H1 (cell line): ENCODE measurements at regions not wholly inside any gene's neighbourhood (a gene's known extent, or its start where the extent isn't known, plus 50 kb on each side); places are given as distances from the start of the nearest gene placed in this dataset.

Experiments
- CTCF ChIA-PET: fragments of 300-600 bp; sonication (Branson Sonifier 250); formaldehyde crosslinking; loops from one replicate; lab custom pipeline; 2021; ENCODE audit not compliant: partially characterized antibody; lab: Charles Lee
- POLR2A ChIA-PET: fragments of 300-600 bp; sonication (Branson Sonifier 250); formaldehyde crosslinking; loops from one replicate; lab custom pipeline; 2021; ENCODE audit warnings: inconsistent platforms; ENCODE audit not compliant: partially characterized antibody; lab: Charles Lee
- DNase-seq, 2 experiments: peaks; one replicate each; pipeline versions ENCODE4 v3.0.0 to v3.0.0-alpha.2; 2010 to 2022; ENCODE audit warnings: low spot score in 2 of 2, low read depth in 1 of 2, mixed read lengths in 1 of 2
- FAIRE-seq: peaks from 2 replicates; lab custom pipeline; 2011; peaks lifted over from hg19 to GRCh38; lab: Jason Lieb, UNC
- H2AFZ ChIP-seq: 2 replicates; pipeline ENCODE4 v1.8.1; 2012; ENCODE audit warnings: low read length, inconsistent platforms
- H2AK5ac ChIP-seq: 2 replicates; pipeline ENCODE4 v1.6.1; 2013; ENCODE audit warnings: low read depth, low read length
- H2BK120ac ChIP-seq: replicated peaks from 2 replicates; pipeline ENCODE3; 2013; ENCODE audit warnings: low read depth, low read length, inconsistent platforms
- H2BK12ac ChIP-seq: 2 replicates; pipeline ENCODE4 v1.6.1; 2013; ENCODE audit warnings: low read depth, low read length
- H2BK15ac ChIP-seq: 2 replicates; pipeline ENCODE4 v1.6.1; 2013; ENCODE audit warnings: low read length
- H2BK20ac ChIP-seq: 2 replicates; pipeline ENCODE4 v1.6.1; 2013; ENCODE audit warnings: low read length
- H2BK5ac ChIP-seq: 2 replicates; pipeline ENCODE4 v1.6.1; 2013; ENCODE audit warnings: low read depth, low read length
- H3K14ac ChIP-seq: 2 replicates; pipeline ENCODE4 v1.6.1; 2013; ENCODE audit warnings: inconsistent platforms; ENCODE audit not compliant: insufficient read length
- H3K18ac ChIP-seq: 2 replicates; pipeline ENCODE4 v1.6.1; 2013; ENCODE audit warnings: low read length; ENCODE audit errors: extremely low read depth
- H3K23ac ChIP-seq: 2 replicates; pipeline ENCODE4 v1.6.1; 2013; ENCODE audit warnings: inconsistent platforms; ENCODE audit not compliant: insufficient read length
- H3K23me2 ChIP-seq: 2 replicates; pipeline ENCODE4 v1.6.1; 2013; ENCODE audit warnings: low read depth, low read length
- H3K27ac ChIP-seq: 2 replicates; pipeline ENCODE4 v1.6.1; 2011; ENCODE audit warnings: low read depth, low read length, inconsistent platforms
- H3K27me3 ChIP-seq, 4 experiments: replicated peaks in 1 of 4; 1 replicate in 1 of 4; 2 replicates in 3 of 4; pipeline versions ENCODE4 v1.6.1 to v1.8.1; 2011 to 2013; ENCODE audit warnings: low read length in 3 of 4, mild to moderate bottlenecking in 3 of 4, inconsistent platforms in 2 of 4, mixed read lengths in 2 of 4, moderate library complexity in 1 of 4; ENCODE audit not compliant: control insufficient read depth in 3 of 4, insufficient read depth in 3 of 4; ENCODE audit errors: extremely low read depth in 1 of 4
- H3K36me3 ChIP-seq, 4 experiments: 2 replicates each; pipeline versions ENCODE4 v1.6.1 to v1.8.1; 2011 to 2013; ENCODE audit warnings: mild to moderate bottlenecking in 4 of 4, low read length in 3 of 4, moderate library complexity in 2 of 4, control low read depth in 1 of 4, inconsistent platforms in 1 of 4; ENCODE audit not compliant: insufficient read depth in 4 of 4, control insufficient read depth in 2 of 4
- H3K4ac ChIP-seq: replicated peaks from 2 replicates; pipeline ENCODE3; 2013; ENCODE audit warnings: low read length, low read depth, mixed read lengths, inconsistent platforms; ENCODE audit not compliant: insufficient read length
- H3K4me1 ChIP-seq, 4 experiments: replicated peaks in 1 of 4; 1 replicate in 1 of 4; 2 replicates in 3 of 4; pipeline versions ENCODE4 v1.6.1 to v1.8.1; 2011 to 2013; ENCODE audit warnings: low read length in 3 of 4, inconsistent platforms in 2 of 4, mixed read lengths in 1 of 4; ENCODE audit not compliant: insufficient read depth in 4 of 4, control insufficient read depth in 3 of 4
- H3K4me2 ChIP-seq, 2 experiments: 2 replicates each; pipeline versions ENCODE4 v1.6.1 to v1.8.1; 2011 to 2013; ENCODE audit warnings: low read depth in 2 of 2, low read length in 2 of 2, control low read depth in 1 of 2, inconsistent platforms in 1 of 2, mild to moderate bottlenecking in 1 of 2; ENCODE audit not compliant: insufficient read depth in 1 of 2
- H3K4me3 ChIP-seq, 4 experiments: fragments of 200-600, 300-600 bp in 1 of 4; sonication (generic), shearing (Covaris generic), sonication (Bioruptor Twin) in 1 of 4; 2 replicates each; pipeline versions ENCODE4 v1.5.1 to v1.8.1; 2011 to 2016; ENCODE audit warnings: low read length in 4 of 4, low read depth in 3 of 4, control low read depth in 2 of 4, inconsistent platforms in 2 of 4, mild to moderate bottlenecking in 2 of 4, mixed read lengths in 1 of 4, moderate library complexity in 1 of 4; ENCODE audit not compliant: insufficient read depth in 2 of 4; ENCODE audit errors: extremely low read depth in 1 of 4
- H3K56ac ChIP-seq: replicated peaks from 2 replicates; pipeline ENCODE3; 2013; ENCODE audit warnings: low read depth, mild to moderate bottlenecking, mixed read lengths, low read length, inconsistent platforms; ENCODE audit not compliant: insufficient read length
- H3K79me1 ChIP-seq: 2 replicates; pipeline ENCODE4 v1.6.1; 2013; ENCODE audit warnings: low read depth, low read length, control low read depth
- H3K79me2 ChIP-seq, 2 experiments: 2 replicates each; pipeline versions ENCODE4 v1.6.1 to v1.8.1; 2012 to 2013; ENCODE audit warnings: low read length in 2 of 2, mild to moderate bottlenecking in 2 of 2, inconsistent platforms in 1 of 2; ENCODE audit not compliant: insufficient read depth in 2 of 2, control insufficient read depth in 1 of 2
- H3K9ac ChIP-seq, 4 experiments: replicated peaks in 1 of 4; 1 replicate in 1 of 4; 2 replicates in 3 of 4; pipeline versions ENCODE4 v1.6.1 to v1.8.1; 2011 to 2013; ENCODE audit warnings: low read depth in 3 of 4, low read length in 3 of 4, control low read depth in 2 of 4, mild to moderate bottlenecking in 2 of 4, moderate library complexity in 2 of 4, inconsistent platforms in 1 of 4; ENCODE audit errors: extremely low read depth in 1 of 4
- H3K9me3 ChIP-seq, 2 experiments: 2 replicates each; pipeline versions ENCODE4 v1.6.1 to v1.8.1; 2012 to 2013; ENCODE audit warnings: mild to moderate bottlenecking in 2 of 2, moderate library complexity in 2 of 2, control low read depth in 1 of 2, inconsistent platforms in 1 of 2, low read depth in 1 of 2, low read length in 1 of 2, mixed read lengths in 1 of 2; ENCODE audit not compliant: insufficient read depth in 2 of 2
- H4K20me1 ChIP-seq, 2 experiments: replicated peaks in 1 of 2; 2 replicates each; pipeline versions ENCODE3 to v1.8.1; 2011 to 2013; ENCODE audit warnings: inconsistent platforms in 2 of 2, low read length in 2 of 2, mild to moderate bottlenecking in 1 of 2; ENCODE audit not compliant: insufficient read depth in 2 of 2, control insufficient read depth in 1 of 2
- H4K5ac ChIP-seq: 2 replicates; pipeline ENCODE4 v1.6.1; 2013; ENCODE audit warnings: low read length, low read depth, mixed read lengths, inconsistent platforms; ENCODE audit not compliant: insufficient read length
- H4K8ac ChIP-seq: 2 replicates; pipeline ENCODE4 v1.8.0; 2013; ENCODE audit warnings: mild to moderate bottlenecking, moderate library complexity, low read length, inconsistent platforms; ENCODE audit not compliant: insufficient read depth; ENCODE audit errors: extremely low read depth
- H4K91ac ChIP-seq: replicated peaks from 2 replicates; pipeline ENCODE3; 2013; ENCODE audit warnings: low read length, mixed read lengths, inconsistent platforms; ENCODE audit not compliant: insufficient read length
- ATF3 ChIP-seq: IDR thresholded peaks from 2 replicates; pipeline ENCODE4 v1.6.1; 2011; ENCODE audit warnings: low read depth, mild to moderate bottlenecking, low read length; ENCODE audit not compliant: insufficient read depth
- CEBPB ChIP-seq: IDR thresholded peaks from 2 replicates; pipeline ENCODE4 v1.6.1; 2012; ENCODE audit warnings: low read depth, low read length
- CTBP2 ChIP-seq: IDR thresholded peaks from 2 replicates; pipeline ENCODE4 v1.7.0; 2011; ENCODE audit warnings: borderline replicate concordance, mild to moderate bottlenecking, moderate library complexity, mixed read lengths, low read length; ENCODE audit not compliant: insufficient read depth, insufficient read length
- CTCF ChIP-seq, 3 experiments: IDR thresholded peaks; 1 replicate in 2 of 3; 2 replicates in 1 of 3; pipeline versions ENCODE4 v1.5.1 to v1.6.1; 2011; ENCODE audit warnings: low read length in 3 of 3, mild to moderate bottlenecking in 3 of 3, inconsistent platforms in 2 of 3, low read depth in 1 of 3, moderate library complexity in 1 of 3; ENCODE audit not compliant: insufficient read depth in 1 of 3; ENCODE audit errors: control extremely low read depth in 1 of 3
- EGR1 ChIP-seq: IDR thresholded peaks from 2 replicates; pipeline ENCODE4 v1.6.1; 2011; ENCODE audit warnings: low read depth, low read length, borderline replicate concordance
- KDM5A ChIP-seq: fragments of 200-600 bp; IDR thresholded peaks from 2 replicates; pipeline ENCODE4 v1.7.1; 2012; ENCODE audit warnings: mild to moderate bottlenecking, low read length, inconsistent platforms, mixed read lengths
- SIRT6 ChIP-seq: IDR thresholded peaks from one replicate; pipeline ENCODE4 v1.7.1; 2012; ENCODE audit warnings: low read length, inconsistent platforms
- SIX5 ChIP-seq: IDR thresholded peaks from 2 replicates; pipeline ENCODE4 v1.6.1; 2011; ENCODE audit warnings: mild to moderate bottlenecking, low read depth, low read length
- TAF1 ChIP-seq: IDR thresholded peaks from 2 replicates; pipeline ENCODE4 v1.6.1; 2011; ENCODE audit warnings: mild to moderate bottlenecking, low read depth, low read length
- YY1 ChIP-seq: IDR thresholded peaks from 2 replicates; pipeline ENCODE4 v1.6.1; 2011; ENCODE audit warnings: low read depth, mild to moderate bottlenecking, low read length
- WGBS, 2 experiments: shearing (Covaris generic) in 1 of 2; methylation state at CpG; one replicate each; pipeline versions ENCODE4 v1.1.6 to v1.1.7; 2013 to 2015; ENCODE audit warnings: low lambda C conversion rate in 2 of 2, mixed read lengths in 2 of 2, inconsistent platforms in 1 of 2, low coverage in 1 of 2, missing lambda C conversion rate in 1 of 2; ENCODE audit not compliant: insufficient replicate concordance in 2 of 2, insufficient coverage in 1 of 2, insufficient read length in 1 of 2; ENCODE audit errors: extremely low coverage in 1 of 2, missing lambda C conversion rate in 1 of 2; 5-methylcytosine and 5-hydroxymethylcytosine counted together

- H3K4me2 ChIP-seq = no peak overlapping the region
- H3K79me2 ChIP-seq = no peaks in the 10 kb centered on the region
- H3K79me1 ChIP-seq = no peaks in the 10 kb centered on the region
- H2BK12ac ChIP-seq = no peak overlapping the region
- H3K18ac ChIP-seq = no peak overlapping the region
- H3K4ac ChIP-seq = no peak overlapping the region
- FAIRE-seq (no peak), DNase-seq (no peak)
- H2BK120ac ChIP-seq = no peak overlapping the region
- no peaks in the 10 kb centered on the region for H4K20me1 ChIP-seq
- no peaks in the 10 kb centered on the region for H3K36me3 ChIP-seq
- H4K8ac ChIP-seq = no peak overlapping the region
- H2BK20ac ChIP-seq = no peak overlapping the region
- POLR2A ChIA-PET = no interaction called here
- H3K56ac ChIP-seq = no peak overlapping the region
- TF ChIP-seq TAF1 (no peak), ATF3 (no peak), SIRT6 (no peak), CTBP2 (no peak), KDM5A (no peak), SIX5 (no peak), CTCF (IDR thresholded peaks at IDR 0.05; ENCODE audit: control extremely low read depth in 1 of 3, insufficient read depth in 1 of 3, low read depth in 1 of 3, low read length in 3 of 3) (no peak), YY1 (no peak), CEBPB (no peak), EGR1 (no peak)
- H3K27me3 ChIP-seq = no peaks in the 10 kb centered on the region
- H3K4me3 ChIP-seq = no peak overlapping the region
- WGBS, 2 experiments = 87% methylated on average over 8 of the region's 8 CpGs; no CpG with 5 or more reads in 1 of the 2 experiments
- H3K23ac ChIP-seq = no peak overlapping the region
- no peak overlapping the region for H2AK5ac ChIP-seq
- H3K9ac ChIP-seq = no peak overlapping the region
- CTCF ChIA-PET = interaction anchor here (0.6 to 1.7 kb wide), 6 partner anchors 11 to 111 kb away, joined by 3 to 12 read pairs (median 4); no protein-coding TSS in a partner anchor
- H3K14ac ChIP-seq = no peak overlapping the region
- no peaks in the 10 kb centered on the region for H3K23me2 ChIP-seq
- no peak overlapping the region for H2BK15ac ChIP-seq
- no peak overlapping the region for H2AFZ ChIP-seq
- H4K5ac ChIP-seq = no peak overlapping the region
- H4K91ac ChIP-seq = no peak overlapping the region
- H3K27ac ChIP-seq = no peak overlapping the region
- peaks cover 2 to 9% (median 3%) of the 10 kb centered on the region in 4 experiments; a peak in 4 of 7 replicates for H3K4me1 ChIP-seq
- H2BK5ac ChIP-seq = no peak overlapping the region
- H3K9me3 ChIP-seq = peaks cover 6 to 7% of the 10 kb centered on the region in 2 experiments; a peak in 3 of 4 replicates
Measured at GRCh38 chr10:128180843-128181242, 54.6 kb upstream of the MKI67 start.
